Karpas-422 (cell line): ENCODE measurements at regions not wholly inside any gene's neighbourhood (a gene's known extent, or its start where the extent isn't known, plus 50 kb on each side); places are given as distances from the start of the nearest gene placed in this dataset.

Source experiments
- DNase-seq: peaks from one replicate; pipeline ENCODE4 v3.0.0-alpha.2; 2015
- H2AFZ ChIP-seq: fragments of 200-600 bp; sonication (generic); 2 replicates; pipeline ENCODE4 v1.6.1; 2014; ENCODE audit warnings: antibody characterized with exemption, low read length, mixed read lengths
- H3K27ac ChIP-seq: fragments of 200-600 bp; sonication (generic); 2 replicates; pipeline ENCODE4 v1.5.1; 2014; ENCODE audit warnings: mild to moderate bottlenecking, low read length, moderate library complexity
- H3K27me3 ChIP-seq: fragments of 200-600 bp; sonication (generic); 2 replicates; pipeline ENCODE4 v1.6.1; 2014; ENCODE audit warnings: low read length, mixed read lengths
- H3K36me3 ChIP-seq: fragments of 200-600 bp; sonication (generic); 2 replicates; pipeline ENCODE4 v1.6.1; 2014; ENCODE audit warnings: low read length, mixed read lengths; ENCODE audit not compliant: insufficient read depth
- H3K4me1 ChIP-seq: fragments of 200-600 bp; sonication (generic); 2 replicates; pipeline ENCODE4 v1.6.1; 2014; ENCODE audit warnings: mild to moderate bottlenecking, low read length, mixed read lengths
- H3K4me2 ChIP-seq: fragments of 200-600 bp; sonication (generic); 2 replicates; pipeline ENCODE4 v1.6.1; 2014; ENCODE audit warnings: low read length, low read depth, mild to moderate bottlenecking; ENCODE audit not compliant: poor library complexity, severe bottlenecking
- H3K4me3 ChIP-seq: fragments of 200-600 bp; sonication (generic); 2 replicates; pipeline ENCODE4 v1.5.1; 2014; ENCODE audit warnings: mild to moderate bottlenecking, antibody characterized with exemption, low read length, mixed read lengths
- H3K79me2 ChIP-seq: fragments of 200-600 bp; sonication (generic); 2 replicates; pipeline ENCODE4 v1.6.1; 2014; ENCODE audit warnings: mild to moderate bottlenecking, low read length, mixed read lengths
- H3K9ac ChIP-seq: fragments of 200-600 bp; sonication (generic); 2 replicates; pipeline ENCODE4 v1.6.0; 2014; ENCODE audit warnings: low read length
- H3K9me2 ChIP-seq: fragments of 200-600 bp; sonication (generic), shearing (Covaris generic); replicated peaks from 2 replicates; pipeline ENCODE4 v1.6.0; 2014; ENCODE audit warnings: mild to moderate bottlenecking, low read length, moderate library complexity; ENCODE audit not compliant: insufficient read depth
- H3K9me3 ChIP-seq: fragments of 300-700, 200-600 bp; sonication (generic); 2 replicates; pipeline ENCODE4 v1.6.1; 2014; ENCODE audit warnings: low read length, mixed read lengths
- H4K20me1 ChIP-seq: fragments of 200-600 bp; sonication (generic); 2 replicates; pipeline ENCODE4 v1.6.1; 2014; ENCODE audit warnings: mild to moderate bottlenecking, antibody characterized with exemption, low read length, low read depth; ENCODE audit not compliant: insufficient read depth

DNA sequence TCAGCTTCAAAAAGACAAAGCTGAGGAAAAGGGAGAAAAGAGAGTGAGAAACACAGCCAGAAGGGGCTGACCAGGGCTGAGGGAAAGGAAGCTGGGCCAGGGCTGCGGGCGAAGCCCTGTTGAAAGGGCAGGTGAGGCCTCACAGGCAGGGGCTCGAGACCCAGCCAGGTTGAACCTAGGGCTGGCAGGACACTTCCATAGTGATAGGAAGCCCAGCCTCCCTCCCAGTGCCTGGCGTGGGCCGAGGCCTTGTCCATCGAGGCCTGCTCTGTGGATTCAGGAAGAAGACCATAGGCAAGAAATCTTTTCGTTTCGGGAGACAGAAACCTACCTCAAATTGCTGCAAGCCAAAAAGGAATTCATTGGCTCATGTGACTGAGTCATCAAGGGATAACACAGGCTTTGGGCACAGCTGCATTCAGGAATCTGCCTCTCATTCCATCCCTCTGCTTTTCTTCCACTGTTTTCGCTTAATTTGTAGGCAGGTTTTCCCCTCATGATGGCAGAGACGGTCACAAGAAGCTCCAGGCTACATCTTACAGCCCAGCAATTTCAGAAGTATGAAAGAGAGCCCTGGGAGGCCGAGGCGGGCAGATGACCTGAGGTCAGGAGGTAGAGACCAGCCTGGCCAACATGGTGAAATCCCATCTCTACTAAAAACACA is 311.1 kb upstream of the SULF2 start:
- no peak for DNase-seq
- H3K36me3 ChIP-seq = no peaks in the 10 kb centered on the region
- H3K4me3 ChIP-seq = no peak overlapping the region
- H3K79me2 ChIP-seq = no peaks in the 10 kb centered on the region
- H3K27me3 ChIP-seq = no peaks in the 10 kb centered on the region
- H3K4me1 ChIP-seq = no peaks in the 10 kb centered on the region
- no peak overlapping the region for H3K9ac ChIP-seq
- H4K20me1 ChIP-seq = no peaks in the 10 kb centered on the region
- no peak overlapping the region for H2AFZ ChIP-seq
- no peaks in the 10 kb centered on the region for H3K9me2 ChIP-seq
- no peak overlapping the region for H3K4me2 ChIP-seq
- no peak overlapping the region for H3K27ac ChIP-seq
- no peaks in the 10 kb centered on the region for H3K9me3 ChIP-seq

DNA sequence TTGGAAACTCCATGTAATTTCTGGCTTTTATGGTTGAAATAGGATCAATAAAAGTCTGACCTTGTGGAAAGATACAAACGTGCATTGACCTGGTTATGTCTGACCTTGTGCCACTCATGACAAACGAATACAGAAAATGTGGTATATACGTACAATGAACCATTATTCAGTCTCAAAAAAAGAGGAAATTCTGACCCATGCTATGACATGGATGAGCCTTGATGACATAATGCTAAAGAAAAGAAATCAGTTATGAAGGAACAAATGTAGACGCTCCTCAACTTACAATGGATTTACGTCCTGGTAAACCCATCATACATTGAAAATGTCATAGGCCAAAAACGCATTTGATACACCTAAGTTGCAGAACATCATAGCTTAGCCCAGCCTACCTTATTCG is 309.7 kb upstream of the SULF2 start:
- Histone ChIP-seq H3K27ac (no peak overlapping the region), H3K9me2 (no peaks in the 10 kb centered on the region), H3K9me3 (no peaks in the 10 kb centered on the region), H3K4me1 (no peaks in the 10 kb centered on the region), H4K20me1 (no peaks in the 10 kb centered on the region), H3K79me2 (no peaks in the 10 kb centered on the region), H3K9ac (no peak overlapping the region), H3K4me2 (no peak overlapping the region), H3K4me3 (no peak overlapping the region), H3K36me3 (no peaks in the 10 kb centered on the region), H3K27me3 (no peaks in the 10 kb centered on the region), H2AFZ (no peak overlapping the region)
- no peak for DNase-seq

DNA sequence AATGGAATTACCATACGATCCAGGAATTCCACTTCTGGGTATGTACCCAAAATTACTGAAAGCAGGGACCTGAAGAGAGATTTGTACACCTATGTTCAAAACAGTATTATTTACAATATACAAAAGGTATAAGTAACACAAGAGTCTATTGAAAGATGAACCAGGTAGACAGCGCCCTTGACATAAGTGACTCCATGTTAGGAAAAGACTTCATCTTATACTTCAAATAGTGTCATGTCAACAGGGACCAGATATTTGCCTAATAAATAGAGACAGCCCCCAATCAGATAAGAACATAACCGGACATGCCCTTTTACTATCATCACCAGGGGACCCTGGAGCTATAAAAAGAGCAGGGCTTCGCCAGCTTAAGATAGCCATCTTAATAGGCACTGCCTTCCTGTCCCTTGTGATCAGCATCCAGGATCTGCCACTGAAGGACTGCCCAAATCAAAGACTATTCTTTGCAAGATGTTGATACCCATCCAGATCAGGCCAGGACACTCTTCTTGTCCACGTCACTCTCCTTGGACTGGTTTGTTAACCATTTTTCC is 309.0 kb upstream of the SULF2 start:
- H3K9ac ChIP-seq = no peak overlapping the region
- H2AFZ ChIP-seq = no peak overlapping the region
- no peaks in the 10 kb centered on the region for H3K9me2 ChIP-seq
- H3K27ac ChIP-seq = no peak overlapping the region
- no peak overlapping the region for H3K4me3 ChIP-seq
- no peaks in the 10 kb centered on the region for H3K36me3 ChIP-seq
- H3K4me1 ChIP-seq = no peaks in the 10 kb centered on the region
- H4K20me1 ChIP-seq = no peaks in the 10 kb centered on the region
- no peak overlapping the region for H3K4me2 ChIP-seq
- H3K79me2 ChIP-seq = no peaks in the 10 kb centered on the region
- no peak for DNase-seq
- H3K9me3 ChIP-seq = no peaks in the 10 kb centered on the region
- H3K27me3 ChIP-seq = no peaks in the 10 kb centered on the region

DNA sequence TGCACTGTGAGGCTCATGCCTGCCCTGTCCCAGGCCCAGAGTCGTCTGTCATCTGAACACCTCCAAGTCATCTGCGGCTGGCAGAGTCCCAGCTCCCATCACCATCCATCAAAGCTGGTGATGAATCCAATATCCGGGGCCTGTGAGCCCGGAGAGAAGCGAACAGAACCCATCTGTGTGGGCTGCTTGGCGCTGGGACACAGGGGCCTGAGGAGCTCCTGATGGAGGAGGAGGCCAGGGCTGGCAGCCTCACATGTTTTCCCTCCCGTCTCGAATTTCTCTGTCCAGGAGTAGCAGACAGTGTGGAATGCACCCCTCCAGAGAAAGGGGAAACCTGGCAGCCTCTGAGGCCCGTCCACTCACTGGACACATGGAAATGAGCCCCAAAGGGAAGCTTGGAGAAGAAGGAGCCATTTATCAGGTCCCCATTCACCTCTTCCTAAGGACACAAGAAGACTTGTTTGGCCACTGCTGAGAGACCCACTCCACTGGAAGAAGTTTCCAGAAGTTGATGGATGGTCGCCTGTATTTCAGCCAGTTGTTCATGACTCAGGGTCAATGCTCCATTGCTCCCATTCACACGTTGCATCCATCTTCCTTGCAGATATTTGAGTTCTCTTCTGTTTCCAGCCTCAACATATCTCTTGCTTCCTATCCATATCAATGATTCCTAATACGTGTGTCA is 307.5 kb upstream of the SULF2 start:
- Histone ChIP-seq H3K27ac (no peak overlapping the region), H3K79me2 (no peaks in the 10 kb centered on the region), H3K4me1 (no peaks in the 10 kb centered on the region), H3K36me3 (no peaks in the 10 kb centered on the region), H3K9me2 (no peaks in the 10 kb centered on the region), H3K9me3 (no peaks in the 10 kb centered on the region), H4K20me1 (no peaks in the 10 kb centered on the region), H3K9ac (no peak overlapping the region), H3K4me3 (no peak overlapping the region), H3K4me2 (no peak overlapping the region), H3K27me3 (no peaks in the 10 kb centered on the region), H2AFZ (no peak overlapping the region)
- DNase-seq = no peak

DNA sequence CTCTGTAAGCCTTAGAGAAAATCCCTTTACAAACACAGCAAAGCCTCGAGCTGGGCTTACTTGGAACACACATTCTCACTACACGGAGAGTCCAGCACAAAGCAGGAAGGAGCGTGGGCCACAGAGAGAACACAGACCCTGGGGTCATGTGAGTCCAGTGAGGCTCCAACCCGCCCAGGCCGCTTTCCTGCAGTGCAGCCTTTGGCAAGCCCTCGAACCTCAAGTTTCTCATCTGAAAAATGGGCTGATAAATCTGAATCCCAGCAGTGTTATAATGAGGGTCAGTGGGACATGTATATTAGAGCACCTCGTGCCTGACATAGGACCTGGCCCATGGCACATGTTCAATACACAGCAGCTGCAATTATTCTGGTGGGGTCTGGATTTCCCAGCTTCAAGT is 305.5 kb upstream of the SULF2 start:
- H3K4me2 ChIP-seq = no peak overlapping the region
- H4K20me1 ChIP-seq = no peaks in the 10 kb centered on the region
- no peak overlapping the region for H2AFZ ChIP-seq
- H3K4me1 ChIP-seq = no peaks in the 10 kb centered on the region
- no peaks in the 10 kb centered on the region for H3K9me3 ChIP-seq
- H3K27ac ChIP-seq = no peak overlapping the region
- DNase-seq = no peak
- H3K9ac ChIP-seq = no peak overlapping the region
- no peaks in the 10 kb centered on the region for H3K27me3 ChIP-seq
- H3K36me3 ChIP-seq = no peaks in the 10 kb centered on the region
- H3K79me2 ChIP-seq = no peaks in the 10 kb centered on the region
- no peaks in the 10 kb centered on the region for H3K9me2 ChIP-seq
- no peak overlapping the region for H3K4me3 ChIP-seq

DNA sequence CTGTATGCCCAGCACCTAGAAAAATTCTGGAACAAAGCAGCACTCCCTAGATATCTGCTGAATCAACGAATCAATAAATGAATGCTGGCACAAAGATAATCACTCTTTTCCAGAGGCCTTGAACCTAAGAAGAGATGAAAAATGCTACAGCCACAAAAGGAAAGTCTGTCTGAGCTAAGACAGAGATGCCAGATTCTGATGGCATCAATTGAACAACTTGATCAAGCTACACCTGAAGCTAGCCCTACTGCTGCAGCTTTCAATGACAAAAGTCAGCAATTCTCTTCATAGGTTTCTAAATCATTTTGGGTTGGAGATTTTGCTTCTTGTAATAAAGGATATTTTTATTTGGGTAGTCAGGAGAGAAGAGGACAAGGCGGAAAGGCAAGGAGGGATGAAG is 305.0 kb upstream of the SULF2 start:
- no peaks in the 10 kb centered on the region for H4K20me1 ChIP-seq
- no peak overlapping the region for H3K27ac ChIP-seq
- H3K4me2 ChIP-seq = no peak overlapping the region
- DNase-seq = no peak
- no peak overlapping the region for H3K9ac ChIP-seq
- no peak overlapping the region for H3K4me3 ChIP-seq
- no peaks in the 10 kb centered on the region for H3K27me3 ChIP-seq
- H2AFZ ChIP-seq = no peak overlapping the region
- H3K9me3 ChIP-seq = no peaks in the 10 kb centered on the region
- H3K9me2 ChIP-seq = no peaks in the 10 kb centered on the region
- no peaks in the 10 kb centered on the region for H3K36me3 ChIP-seq
- H3K4me1 ChIP-seq = no peaks in the 10 kb centered on the region
- H3K79me2 ChIP-seq = no peaks in the 10 kb centered on the region

DNA sequence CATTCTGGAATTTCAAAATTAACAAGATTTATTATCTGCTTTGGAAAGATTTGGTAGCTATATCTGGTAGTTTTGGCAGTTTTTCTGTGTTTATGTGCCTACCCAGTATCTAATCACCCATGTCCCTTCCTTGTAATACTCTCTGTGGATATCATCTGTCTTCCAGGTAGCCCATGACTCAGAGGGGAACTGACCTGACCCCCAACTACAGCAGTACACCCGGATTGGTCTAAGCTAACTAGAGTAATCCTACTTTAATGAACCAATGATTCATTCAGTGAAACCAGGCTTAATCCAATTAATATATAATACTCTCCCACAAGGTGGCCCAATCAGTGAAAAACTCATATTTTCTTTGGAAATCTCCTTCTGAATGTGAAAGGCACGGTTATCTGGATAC is 295.3 kb upstream of the SULF2 start:
- no peaks in the 10 kb centered on the region for H3K4me1 ChIP-seq
- H3K9me2 ChIP-seq = no peaks in the 10 kb centered on the region
- H3K4me3 ChIP-seq = no peak overlapping the region
- H2AFZ ChIP-seq = no peak overlapping the region
- no peak overlapping the region for H3K4me2 ChIP-seq
- H3K9me3 ChIP-seq = peaks cover 4% of the 10 kb centered on the region; the same call in 1 of the 2 replicates
- H3K9ac ChIP-seq = no peak overlapping the region
- DNase-seq = no peak
- H3K27me3 ChIP-seq = no peaks in the 10 kb centered on the region
- no peak overlapping the region for H3K27ac ChIP-seq
- H4K20me1 ChIP-seq = no peaks in the 10 kb centered on the region
- H3K36me3 ChIP-seq = no peaks in the 10 kb centered on the region
- H3K79me2 ChIP-seq = no peaks in the 10 kb centered on the region

DNA sequence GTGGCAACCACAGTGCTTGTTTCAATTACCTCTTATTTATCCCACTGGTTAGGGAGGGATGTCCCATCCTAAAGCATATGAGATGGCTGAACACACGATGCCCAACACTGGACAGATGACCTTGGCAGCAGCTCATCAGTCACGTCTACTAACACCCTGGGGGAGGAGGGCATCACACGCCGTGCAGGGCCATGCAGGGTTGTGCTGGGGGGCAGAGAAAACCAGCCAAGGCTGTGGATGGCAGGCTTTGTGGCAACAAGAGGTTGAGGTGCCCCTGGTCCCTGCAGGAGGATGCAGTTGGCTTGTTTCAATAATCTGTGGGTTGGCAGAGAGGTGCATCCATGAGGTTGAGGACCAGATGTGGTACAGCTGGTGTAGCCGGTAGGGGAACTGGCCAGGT is 293.7 kb upstream of the SULF2 start:
- Histone ChIP-seq H3K27ac (no peak overlapping the region), H3K79me2 (no peaks in the 10 kb centered on the region), H3K27me3 (no peaks in the 10 kb centered on the region), H3K4me1 (no peaks in the 10 kb centered on the region), H3K9ac (no peak overlapping the region), H3K36me3 (no peaks in the 10 kb centered on the region), H4K20me1 (no peaks in the 10 kb centered on the region), H3K4me2 (no peak overlapping the region), H3K9me3 (peaks cover 2% of the 10 kb centered on the region; the same call in 1 of the 2 replicates), H2AFZ (no peak overlapping the region), H3K9me2 (no peaks in the 10 kb centered on the region), H3K4me3 (no peak overlapping the region)
- no peak for DNase-seq
